MCF 10A (cell line): ENCODE measurements at regions not wholly inside any gene's neighbourhood (a gene's known extent, or its start where the extent isn't known, plus 50 kb on each side); places are given as distances from the start of the nearest gene placed in this dataset.
A peak's percentile ranks its signal among the peaks of the same experiment; 100 is the strongest.

ENCODE experiments used
- BruUV-seq: library from RNA; stranded (reverse); fragments of 400-500 nt; replicated peaks from 2 replicates; lab custom pipeline; 2021; lab: Mats Ljungman, UMichigan
- CTCF ChIA-PET: fragments of 300-600 bp; sonication (Branson Sonifier 250); formaldehyde crosslinking; extraction: SDS; loops from one replicate; lab custom pipeline; 2021; ENCODE audit warnings: antibody characterized with exemption, inconsistent platforms; lab: Yijun Ruan, JAX
- POLR2A ChIA-PET: fragments of 300-600, 350-650 bp; sonication (Branson Sonifier 250); formaldehyde crosslinking; extraction: SDS; loops from one replicate; lab custom pipeline; 2020; ENCODE audit warnings: antibody characterized with exemption, inconsistent platforms; lab: Yijun Ruan, JAX
- DNase-seq: peaks from one replicate; pipeline ENCODE4 v3.0.0-alpha.2; 2018; ENCODE audit not compliant: unreplicated experiment
- H3K27ac Mint-ChIP-seq: one replicate; pipeline ENCODE4 v1.8.0; 2022; ENCODE audit warnings: mild to moderate bottlenecking, low read depth, mixed read lengths; ENCODE audit not compliant: unreplicated experiment
- H3K27me3 Mint-ChIP-seq: one replicate; pipeline ENCODE4 v1.8.0; 2022; ENCODE audit warnings: mixed read lengths; ENCODE audit not compliant: insufficient read depth, unreplicated experiment
- H3K36me3 Mint-ChIP-seq: one replicate; pipeline ENCODE4 v1.8.0; 2022; ENCODE audit warnings: mild to moderate bottlenecking, moderate library complexity, mixed read lengths; ENCODE audit not compliant: insufficient read depth, unreplicated experiment
- H3K4me1 Mint-ChIP-seq: one replicate; pipeline ENCODE4 v1.8.0; 2022; ENCODE audit warnings: mixed read lengths; ENCODE audit not compliant: insufficient read depth, unreplicated experiment
- H3K4me3 Mint-ChIP-seq: one replicate; pipeline ENCODE4 v1.8.0; 2022; ENCODE audit warnings: mild to moderate bottlenecking, moderate library complexity, mixed read lengths; ENCODE audit not compliant: unreplicated experiment
- H3K9me3 Mint-ChIP-seq: one replicate; pipeline ENCODE4 v1.8.0; 2022; ENCODE audit warnings: mixed read lengths; ENCODE audit not compliant: unreplicated experiment
- intact Hi-C: fragments of 100-400 bp; cut with micrococcal nuclease; formaldehyde crosslinking; loops from 2 replicates; pipeline ENCODE4 v1.14.1; 2022
- TF ChIP-seq, protein P1 (sequence below): fragments of 200-600 bp; IDR thresholded peaks from one replicate; pipeline ENCODE4 v1.8.0; 2022; ENCODE audit warnings: antibody characterized with exemption, mild to moderate bottlenecking; ENCODE audit not compliant: unreplicated experiment

DNA sequence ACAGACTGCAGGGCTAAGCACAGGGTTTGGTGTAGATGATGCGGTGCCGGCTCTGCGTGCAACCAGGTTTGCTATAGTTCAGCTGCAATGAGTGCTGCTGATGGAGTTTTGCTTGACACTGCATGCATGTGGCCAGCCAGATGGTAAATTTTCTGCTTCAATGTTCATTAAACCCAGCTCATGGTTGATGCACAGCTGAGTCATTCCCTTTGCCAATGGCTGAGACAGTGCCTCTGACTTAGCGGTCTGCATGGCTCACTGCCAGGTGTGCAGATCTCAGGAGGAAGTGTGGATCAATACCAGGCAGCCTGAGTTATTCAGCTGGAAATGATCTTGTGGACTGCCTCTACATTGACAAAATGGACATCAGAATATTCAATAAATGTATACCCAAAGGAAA, 172.7 kb upstream of the ZP4 start:
- BruUV-seq: no TSS peak
- TF ChIP-seq, protein P1, sequence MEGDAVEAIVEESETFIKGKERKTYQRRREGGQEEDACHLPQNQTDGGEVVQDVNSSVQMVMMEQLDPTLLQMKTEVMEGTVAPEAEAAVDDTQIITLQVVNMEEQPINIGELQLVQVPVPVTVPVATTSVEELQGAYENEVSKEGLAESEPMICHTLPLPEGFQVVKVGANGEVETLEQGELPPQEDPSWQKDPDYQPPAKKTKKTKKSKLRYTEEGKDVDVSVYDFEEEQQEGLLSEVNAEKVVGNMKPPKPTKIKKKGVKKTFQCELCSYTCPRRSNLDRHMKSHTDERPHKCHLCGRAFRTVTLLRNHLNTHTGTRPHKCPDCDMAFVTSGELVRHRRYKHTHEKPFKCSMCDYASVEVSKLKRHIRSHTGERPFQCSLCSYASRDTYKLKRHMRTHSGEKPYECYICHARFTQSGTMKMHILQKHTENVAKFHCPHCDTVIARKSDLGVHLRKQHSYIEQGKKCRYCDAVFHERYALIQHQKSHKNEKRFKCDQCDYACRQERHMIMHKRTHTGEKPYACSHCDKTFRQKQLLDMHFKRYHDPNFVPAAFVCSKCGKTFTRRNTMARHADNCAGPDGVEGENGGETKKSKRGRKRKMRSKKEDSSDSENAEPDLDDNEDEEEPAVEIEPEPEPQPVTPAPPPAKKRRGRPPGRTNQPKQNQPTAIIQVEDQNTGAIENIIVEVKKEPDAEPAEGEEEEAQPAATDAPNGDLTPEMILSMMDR: no peak
- intact Hi-C loops: no loop called here
- Mint-ChIP-seq H3K4me1 (peaks cover 31% of the 10 kb centered on the region), H3K36me3 (no peaks in the 10 kb centered on the region), H3K27ac (peak overlapping the region; percentile 98), H3K4me3 (no peak overlapping the region), H3K9me3 (no peaks in the 10 kb centered on the region), H3K27me3 (no peaks in the 10 kb centered on the region)
- CTCF ChIA-PET: interaction anchor here (0.6 to 1.8 kb wide), 5 partner anchors 15 to 889 kb away, joined by 3 to 8 read pairs (median 4); no protein-coding TSS in a partner anchor
- POLR2A ChIA-PET: interaction anchor here (0.6 to 3.8 kb wide), 3 partner anchors 10 to 884 kb away, joined by 3 to 51 read pairs (median 12); no protein-coding TSS in a partner anchor
- peak; percentile 91 for DNase-seq

DNA sequence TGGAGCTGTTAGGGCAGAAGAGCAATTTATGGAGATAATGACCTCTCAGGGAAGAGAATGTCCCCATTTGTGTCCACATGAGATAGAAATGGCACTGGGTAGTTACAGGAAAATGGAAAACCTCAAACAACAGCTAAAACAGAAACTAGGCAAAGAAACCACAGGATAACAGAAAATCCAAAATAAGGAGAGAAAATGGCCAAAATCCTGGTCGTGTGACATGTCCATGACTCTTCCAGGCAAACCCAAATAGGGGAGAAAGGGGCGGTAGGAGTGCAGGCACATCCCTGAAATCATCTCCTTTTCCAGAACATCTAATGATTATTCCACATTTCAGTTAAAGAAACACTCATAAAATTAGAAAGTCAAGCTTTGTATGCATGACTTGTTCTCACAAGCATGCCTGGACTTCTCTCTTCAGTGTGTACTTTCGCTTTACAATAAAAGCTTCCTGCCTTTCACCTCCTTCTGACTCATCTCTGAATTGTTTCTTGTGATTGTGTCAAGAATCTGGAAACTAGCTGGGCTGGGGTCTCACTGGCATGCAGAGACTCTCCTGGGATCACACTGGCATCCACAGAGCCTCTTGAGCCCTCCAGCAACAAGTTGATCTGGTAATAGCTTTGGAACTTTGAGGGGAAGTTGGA, 171.4 kb upstream of the ZP4 start:
- H3K27ac Mint-ChIP-seq: peak overlapping the region; percentile 98

DNA sequence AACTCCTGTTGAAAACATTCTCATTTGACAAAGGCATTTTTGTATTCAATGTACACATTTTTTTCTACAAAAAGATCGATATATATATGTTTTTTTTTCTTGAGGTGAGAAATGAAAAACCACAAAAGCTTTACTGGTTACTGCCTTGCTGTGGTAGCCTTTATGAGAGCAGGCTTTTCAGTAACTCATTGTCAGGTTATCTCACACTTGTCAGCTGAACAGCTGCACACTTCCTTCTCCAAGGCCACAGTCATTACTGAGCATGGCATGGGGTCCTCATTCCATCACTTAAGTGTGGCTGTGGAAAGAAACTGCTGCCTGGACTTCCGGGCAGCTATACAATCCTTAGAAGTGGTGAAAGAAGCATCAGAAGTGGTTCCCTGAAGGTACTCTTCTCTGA, 169.3 kb upstream of the ZP4 start:
- intact Hi-C loops: no loop called here
- no peak for DNase-seq
- ChIA-PET POLR2A (interaction anchor here (0.7 kb wide), 1 partner anchor 813 kb away, joined by 3 read pairs; no protein-coding TSS in a partner anchor), CTCF (interaction anchor here (0.6 to 1.4 kb wide), 3 partner anchors 43 to 196 kb away, joined by 3 to 4 read pairs (median 3); no protein-coding TSS in a partner anchor)
- no peaks in the 10 kb centered on the region for H3K36me3 Mint-ChIP-seq
- TF ChIP-seq, protein P1: no peak
- H3K27me3 Mint-ChIP-seq: no peaks in the 10 kb centered on the region
- BruUV-seq: no TSS peak
- peaks cover 27% of the 10 kb centered on the region for H3K4me1 Mint-ChIP-seq
- H3K9me3 Mint-ChIP-seq: peaks cover 14% of the 10 kb centered on the region
- no peak overlapping the region for H3K4me3 Mint-ChIP-seq
- no peak overlapping the region for H3K27ac Mint-ChIP-seq

More for the DNA sequence above, 171.4 kb upstream of the ZP4 start:
- BruUV-seq: TSS peak; percentile 93
- intact Hi-C loops: no loop called here
- POLR2A ChIA-PET: interaction anchor here (0.9 to 3.8 kb wide), 13 partner anchors 9 to 1752 kb away, joined by 3 to 51 read pairs (median 5); no protein-coding TSS in a partner anchor
- Mint-ChIP-seq H3K36me3 (no peaks in the 10 kb centered on the region), H3K4me3 (peak overlapping the region; percentile 61), H3K9me3 (peaks cover 8% of the 10 kb centered on the region), H3K27me3 (no peaks in the 10 kb centered on the region), H3K4me1 (peaks cover 27% of the 10 kb centered on the region)
- peak; percentile 78 for DNase-seq
- CTCF ChIA-PET: interaction anchor here (0.5 to 2.2 kb wide), 14 partner anchors 9 to 889 kb away, joined by 3 to 11 read pairs (median 4); no protein-coding TSS in a partner anchor
- TF ChIP-seq, protein P1: no peak
